COLO668 (cell line): ENCODE measurements at regions not wholly inside any gene's neighbourhood (a gene's known extent, or its start where the extent isn't known, plus 50 kb on each side); places are given as distances from the start of the nearest gene placed in this dataset.

Experiments used
- DNase-seq: peaks from one replicate; lab custom pipeline; 2025; ENCODE audit not compliant: unreplicated experiment; lab: John Stamatoyannopoulos, UW

DNA sequence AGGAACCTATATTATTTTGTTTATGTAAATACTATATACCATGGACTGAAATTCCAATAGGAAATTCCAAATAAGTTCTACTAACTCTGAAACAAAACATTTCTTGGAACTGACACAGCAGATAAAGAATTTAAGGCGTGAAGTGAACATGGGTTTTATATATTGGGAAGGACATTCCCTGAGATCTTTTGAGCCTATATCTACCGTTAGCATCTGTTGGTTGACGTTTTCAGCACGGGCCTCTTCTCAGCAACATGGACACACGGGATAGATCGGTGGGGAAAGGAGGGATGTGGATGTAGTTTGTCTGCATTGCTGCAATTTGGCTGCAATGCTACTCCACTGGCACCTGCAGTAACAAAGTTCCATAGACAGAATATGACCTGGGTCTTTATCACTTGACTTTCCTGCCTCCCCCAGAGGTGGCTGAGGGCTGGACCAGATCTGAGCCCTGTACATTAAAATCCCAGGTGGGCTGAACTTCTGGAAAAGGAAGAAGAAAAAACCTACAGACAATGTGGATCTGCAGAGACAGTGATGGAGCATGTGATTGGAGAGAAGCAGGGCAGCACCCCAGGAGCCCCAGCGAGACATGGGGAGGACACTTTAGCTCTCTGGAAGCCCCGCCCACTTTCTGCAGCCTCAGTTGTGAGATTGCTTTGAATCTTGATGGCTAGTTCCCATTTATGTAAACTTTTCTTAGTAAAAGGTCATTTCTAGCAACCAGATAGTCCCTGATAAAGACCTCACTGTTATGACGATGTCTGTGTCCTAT lies 91.2 kb upstream of the CPEB4 start:
- DNase-seq = no peak

GRCh38 chr5:173798127-173798810 lies 89.9 kb upstream of the CPEB4 start:
- DNase-seq = no peak

GRCh38 chr5:173800340-173800739 lies 87.8 kb upstream of the CPEB4 start:
- DNase-seq = no peak

DNA sequence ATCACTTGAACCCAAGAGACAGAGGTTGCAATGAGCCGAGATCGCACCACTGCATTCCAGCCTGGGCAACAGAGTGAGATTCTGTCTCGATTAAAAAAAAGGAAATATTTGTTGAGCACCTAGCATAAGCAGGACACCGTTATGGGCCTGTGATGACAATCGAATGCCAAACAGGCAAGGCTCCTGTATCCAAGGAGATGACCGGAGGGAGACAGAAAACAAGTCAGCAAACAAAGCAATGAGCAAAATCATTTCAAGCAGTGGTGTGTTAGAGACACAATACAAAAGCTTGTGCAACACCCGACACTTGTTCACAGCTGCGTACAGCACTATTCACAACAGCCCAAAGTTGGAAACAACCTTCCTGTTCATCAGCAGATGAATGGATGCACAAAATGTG lies 87.1 kb upstream of the CPEB4 start:
- no peak for DNase-seq

DNA sequence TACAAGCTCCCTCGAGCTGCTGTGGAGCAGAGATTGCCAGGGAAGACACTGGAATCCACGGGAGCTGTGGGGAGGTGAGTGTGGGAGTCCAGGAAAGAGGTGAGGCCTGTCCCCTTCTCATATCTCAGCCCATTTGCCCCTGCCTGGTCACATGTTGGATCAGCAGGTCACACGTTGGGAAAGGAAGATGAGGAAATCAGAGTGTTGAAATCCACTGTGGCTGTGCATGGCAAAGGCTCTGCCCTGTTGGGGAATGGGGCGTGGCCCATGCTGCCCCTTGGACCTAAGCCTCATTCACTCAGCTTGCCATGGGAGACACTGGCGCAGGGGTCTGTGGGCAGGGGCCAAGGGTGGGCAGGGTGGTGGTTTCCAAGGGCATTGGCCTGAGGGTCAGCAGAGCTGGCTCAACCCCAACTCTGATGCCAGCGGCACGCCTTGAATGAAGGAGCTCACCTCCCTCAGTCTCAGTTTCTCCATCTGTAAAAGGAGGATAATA lies 85.4 kb upstream of the CPEB4 start:
- no peak for DNase-seq

DNA sequence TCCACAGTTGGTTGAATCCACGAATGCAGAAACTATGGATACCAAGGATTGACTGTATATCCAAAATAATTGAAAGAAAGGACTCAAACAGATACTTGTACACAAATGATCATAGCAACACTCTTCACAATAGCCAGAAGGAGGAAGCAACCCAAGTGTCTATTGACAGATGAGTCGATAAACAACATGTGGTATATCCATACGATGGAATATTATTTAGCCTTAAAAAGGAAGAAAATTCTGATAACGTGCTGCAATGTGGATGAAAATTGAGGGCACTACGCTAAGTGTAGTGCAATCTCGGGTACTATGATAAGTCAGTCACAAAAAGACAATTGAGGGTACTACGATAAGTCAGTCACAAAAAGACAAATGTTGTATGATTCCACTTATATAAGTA lies 83.6 kb upstream of the CPEB4 start:
- no peak for DNase-seq

- DNase-seq = no peak
These were observed 81.7 kb upstream of the CPEB4 start for GRCh38 chr5:173806270-173807035.

- DNase-seq = no peak
These were observed 80.9 kb upstream of the CPEB4 start for GRCh38 chr5:173807181-173807655.

DNA sequence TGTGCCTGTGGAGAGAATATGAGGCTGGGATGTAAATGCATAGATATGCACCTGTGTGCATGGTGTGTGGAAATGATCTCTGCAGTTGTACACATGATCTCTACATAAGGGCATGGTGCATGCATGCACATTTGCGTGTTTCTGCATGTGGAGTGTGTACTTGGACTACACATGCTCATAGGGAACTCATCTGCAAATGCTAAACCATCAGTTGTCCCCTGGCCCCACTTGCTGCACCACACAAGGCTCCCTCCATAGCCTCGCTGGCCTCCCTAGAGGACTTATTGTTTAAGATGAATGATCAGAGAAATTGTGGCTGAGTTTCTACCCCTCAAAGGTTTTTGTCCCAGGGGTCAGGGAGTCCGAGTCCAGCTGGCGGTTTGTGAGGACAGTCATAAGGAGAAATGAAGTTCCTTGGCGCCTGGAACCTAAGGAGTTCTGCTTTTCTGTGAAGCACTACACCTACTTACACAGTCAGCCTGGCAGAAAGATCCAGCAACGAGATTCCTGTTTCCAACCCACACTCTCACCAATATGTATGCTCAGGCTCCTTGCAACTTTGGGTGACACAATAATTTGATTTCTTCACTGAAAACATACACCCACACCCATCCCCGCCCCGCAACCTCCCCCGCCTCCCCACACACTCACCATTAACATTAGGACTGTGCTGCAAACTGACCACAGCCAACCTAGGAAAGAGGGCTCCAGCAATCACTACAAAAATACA lies 79.9 kb upstream of the CPEB4 start:
- no peak for DNase-seq

DNA sequence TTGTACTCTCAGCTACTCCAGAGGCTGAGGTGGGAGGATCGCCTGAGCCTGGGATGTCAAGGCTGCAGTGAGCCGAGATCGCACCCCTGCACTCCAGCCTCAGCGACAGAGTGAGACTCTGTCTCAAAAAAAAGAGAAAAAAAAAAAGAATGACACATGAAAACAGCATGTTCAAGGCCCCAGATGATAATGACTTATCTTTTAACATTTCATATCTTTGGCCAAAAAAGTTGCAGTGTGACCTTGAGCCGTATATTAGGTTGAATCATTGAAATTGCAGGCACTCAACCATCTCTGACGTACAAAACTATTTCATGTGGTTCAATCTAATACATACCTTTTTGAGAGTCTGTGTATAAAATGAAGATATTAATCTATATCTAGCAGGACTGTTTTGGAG lies 79.1 kb upstream of the CPEB4 start:
- no peak for DNase-seq

DNA sequence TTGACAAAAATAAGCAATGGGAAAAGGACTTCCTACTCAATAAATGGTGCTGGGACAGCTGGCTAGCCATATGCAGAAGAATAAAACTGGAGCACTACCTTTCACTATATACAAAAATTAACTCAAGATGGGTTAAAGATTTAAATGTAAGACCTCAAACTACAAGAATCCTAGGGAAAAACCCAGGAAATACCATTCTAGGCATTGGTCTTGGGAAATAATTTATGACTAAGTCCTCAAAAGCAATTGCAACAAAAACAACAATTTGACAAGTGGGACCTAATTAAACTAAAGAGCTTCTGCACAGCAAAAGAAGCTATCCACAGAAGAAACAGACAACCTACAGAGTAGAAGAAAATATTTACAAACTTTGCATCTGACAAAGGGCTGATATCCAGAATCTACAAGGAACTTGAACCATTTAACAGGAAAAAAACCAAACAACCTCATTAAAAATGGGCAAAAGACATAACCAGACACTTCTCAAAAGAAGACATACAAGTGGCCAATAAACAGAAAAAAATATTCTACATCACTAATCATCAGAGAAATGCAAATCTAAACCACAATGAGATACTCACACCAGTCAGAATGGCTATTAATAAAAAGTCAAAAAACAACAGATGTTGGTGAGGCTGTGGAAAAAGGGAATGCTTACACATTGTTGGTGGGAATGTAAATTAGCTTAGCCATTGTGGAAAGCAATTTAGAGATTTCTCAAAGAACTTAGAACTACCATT lies 75.2 kb upstream of the CPEB4 start:
- DNase-seq = no peak

GRCh38 chr5:173814053-173814452 lies 74.1 kb upstream of the CPEB4 start:
- DNase-seq = no peak

DNA sequence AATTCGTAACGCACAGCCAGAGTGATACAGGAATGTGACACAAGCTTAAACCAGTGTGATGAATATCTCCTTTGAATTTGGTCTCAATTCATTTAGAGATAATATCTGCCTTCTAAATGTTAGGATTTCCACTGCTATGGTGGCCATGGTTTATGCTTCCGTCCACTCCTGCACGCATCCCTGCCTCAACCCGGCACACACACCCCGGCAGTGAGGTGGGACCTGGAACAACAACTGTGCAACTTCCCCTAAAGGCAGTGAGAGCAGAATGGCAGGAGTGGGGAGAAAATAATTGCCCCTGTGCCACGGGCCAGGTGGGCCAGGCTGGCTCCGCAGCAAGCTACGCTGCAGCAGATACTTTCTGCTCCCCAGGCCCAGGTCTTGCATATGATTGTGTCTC lies 72.6 kb upstream of the CPEB4 start:
- no peak for DNase-seq

GRCh38 chr5:173816728-173817127 lies 71.4 kb upstream of the CPEB4 start:
- DNase-seq = no peak

DNA sequence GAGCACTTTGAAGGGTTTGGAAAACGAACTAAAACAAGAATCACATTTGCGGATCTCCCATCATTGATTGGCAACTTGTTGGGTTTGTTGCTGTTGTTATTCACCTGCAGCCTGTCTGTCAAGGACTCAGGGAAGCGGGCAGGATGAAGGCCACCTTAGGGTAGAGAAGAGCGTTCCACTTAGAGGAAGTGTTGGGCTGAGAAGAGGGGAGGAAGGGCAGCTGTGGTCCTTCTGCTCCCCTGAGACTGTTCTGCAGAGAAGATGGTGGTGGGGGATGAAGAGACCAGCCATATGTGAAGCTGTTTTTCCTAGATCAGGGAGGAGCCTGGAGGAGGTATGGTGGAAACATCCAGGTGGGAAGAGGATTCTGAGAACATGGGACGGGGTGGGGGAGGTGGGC lies 70.6 kb upstream of the CPEB4 start:
- no peak for DNase-seq

DNA sequence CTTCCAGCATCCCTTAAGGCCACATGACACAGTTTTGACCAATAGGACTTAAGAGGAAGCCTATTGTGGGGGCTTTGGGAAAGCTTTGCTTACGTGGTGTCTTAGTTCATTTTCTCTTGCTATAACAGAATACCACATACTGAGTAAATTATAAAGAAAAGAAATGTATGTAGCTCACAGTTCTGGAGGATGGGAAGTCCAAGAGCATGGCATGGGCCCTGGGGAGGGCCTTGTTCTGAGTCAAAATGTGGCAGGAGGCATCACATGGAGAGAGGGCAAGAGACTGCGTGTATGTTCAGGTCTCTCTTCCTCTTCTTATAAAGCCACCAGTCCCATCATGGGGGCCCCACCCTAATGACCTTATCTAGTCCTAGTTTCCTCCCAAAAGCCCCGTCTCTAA lies 68.6 kb upstream of the CPEB4 start:
- DNase-seq = no peak

DNA sequence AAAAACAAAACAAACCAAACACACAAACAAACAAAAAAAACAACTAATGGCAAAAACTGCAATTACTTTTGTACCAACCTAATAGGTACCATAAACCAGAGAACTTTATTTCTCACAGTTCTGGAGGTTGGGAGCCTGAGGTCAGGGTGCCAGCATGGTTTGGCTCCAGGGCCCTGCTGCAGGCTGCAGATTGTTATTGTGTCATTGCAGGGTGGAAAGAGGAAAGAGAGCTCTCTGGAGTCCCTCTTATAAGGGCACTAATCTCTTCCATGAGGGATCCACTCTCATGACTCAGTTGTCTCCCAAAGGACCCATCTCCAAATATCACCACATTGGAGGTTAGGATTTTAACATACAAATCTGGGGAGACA lies 64.9 kb upstream of the CPEB4 start:
- no peak for DNase-seq

DNA sequence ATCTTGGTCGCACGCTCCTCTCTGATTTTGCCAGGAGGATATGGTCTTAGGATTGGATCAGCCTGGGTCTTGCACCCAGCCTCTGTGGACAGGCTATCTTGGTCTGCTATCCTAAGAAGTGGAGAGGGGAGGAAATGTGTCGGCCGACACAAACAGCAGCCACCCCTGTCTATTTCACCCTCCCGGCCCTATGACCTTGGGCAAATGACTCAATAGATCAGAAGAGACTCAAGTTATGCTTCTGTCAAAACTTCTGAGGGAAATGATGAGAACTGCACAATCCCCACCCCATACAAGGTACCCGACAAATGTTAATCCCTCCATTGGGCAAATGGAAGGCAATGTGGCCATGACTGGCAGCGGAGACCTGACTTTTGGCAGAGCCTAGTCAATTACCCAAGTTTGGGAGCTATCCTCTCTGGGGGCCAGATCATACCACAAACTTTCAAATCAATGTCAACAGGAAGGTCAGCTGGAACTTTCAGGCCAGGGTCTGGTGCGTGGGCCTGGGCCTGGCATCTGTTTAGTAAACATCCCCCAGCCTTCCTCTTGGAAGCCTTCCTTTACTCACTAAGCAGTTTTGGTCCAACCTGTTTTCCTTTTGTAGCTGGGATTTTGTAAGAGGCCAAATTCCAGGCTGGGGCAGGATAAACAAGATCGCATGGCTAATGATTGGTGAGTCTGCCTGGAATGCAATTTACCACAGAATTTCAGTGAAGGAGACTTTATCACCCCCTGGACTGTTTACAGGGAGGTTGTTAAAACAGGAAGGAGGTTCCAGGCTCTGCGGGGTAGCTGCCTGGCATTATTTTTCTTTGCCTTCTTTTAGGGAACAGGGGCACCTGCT lies 64.2 kb upstream of the CPEB4 start:
- DNase-seq = no peak

DNA sequence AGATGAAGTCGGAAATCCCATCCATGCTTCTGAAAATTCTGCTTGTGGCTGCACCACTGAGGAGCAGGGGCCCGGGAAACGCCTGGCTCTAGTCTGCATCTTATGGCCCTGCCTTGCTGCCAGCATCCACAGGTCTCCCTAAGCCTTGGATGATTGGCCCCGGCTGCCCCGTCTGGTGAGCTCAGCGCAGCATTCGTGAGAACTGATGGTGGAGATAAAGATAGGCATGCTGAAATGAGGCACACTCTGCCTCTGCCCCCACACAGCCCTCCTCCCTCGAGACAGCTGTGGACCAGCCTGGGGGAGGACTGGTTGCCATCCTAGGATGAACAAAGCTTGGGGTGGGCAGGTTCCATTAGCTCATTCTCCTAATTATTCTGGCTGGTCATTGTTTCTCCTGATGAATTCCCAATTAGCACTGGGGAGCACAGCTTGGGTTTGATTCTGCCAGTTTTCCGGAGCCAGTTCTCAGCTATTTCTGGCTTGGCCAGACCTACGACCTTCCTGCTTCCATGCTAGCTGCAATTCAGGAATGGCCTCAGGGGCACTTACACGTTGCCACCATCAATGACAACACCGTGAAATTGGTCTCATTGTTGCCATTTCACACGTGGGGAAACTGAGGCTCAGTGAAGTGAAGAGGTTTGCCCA lies 62.8 kb upstream of the CPEB4 start:
- no peak for DNase-seq
